Vagina (tissue), 2 donors: ENCODE measurements at regions not wholly inside any gene's neighbourhood (a gene's known extent, or its start where the extent isn't known, plus 50 kb on each side); places are given as distances from the start of the nearest gene placed in this dataset.

ENCODE experiments used
- DNase-seq, 2 donors: peaks; one replicate each; pipeline ENCODE4 v3.0.0-alpha.2; 2017; ENCODE audit errors: extremely low spot score in 2 of 2
- H3K27ac ChIP-seq: fragments of 200-600 bp; sonication (generic); one replicate; pipeline ENCODE4 v1.5.1; 2019
- H3K27me3 ChIP-seq: fragments of 200-600 bp; sonication (generic); one replicate; pipeline ENCODE4 v1.5.1; 2019
- H3K36me3 ChIP-seq, 2 donors: fragments of 200-600 bp; sonication (generic); one replicate each; pipeline ENCODE4 v1.5.1; 2017 to 2019
- H3K4me1 ChIP-seq: fragments of 200-600 bp; sonication (generic); one replicate; pipeline ENCODE4 v1.5.1; 2019
- H3K4me3 ChIP-seq, 2 donors: fragments of 200-600 bp; sonication (generic); 1 replicate in 1 of 2; 2 replicates in 1 of 2; pipeline ENCODE4 v1.5.1; 2016 to 2019
- H3K9me3 ChIP-seq: fragments of 200-600 bp; sonication (generic); one replicate; pipeline ENCODE4 v1.5.1; 2019
- POLR2A ChIP-seq, 2 donors: fragments of 450-650 bp; IDR thresholded peaks; one replicate each; pipeline ENCODE4 v1.6.1; 2017; ENCODE audit warnings: antibody characterized with exemption in 2 of 2, mild to moderate bottlenecking in 2 of 2, moderate library complexity in 2 of 2
- POLR2AphosphoS5 ChIP-seq, 2 donors: sonication (generic); formaldehyde crosslinking; IDR thresholded peaks; one replicate each; pipeline ENCODE4 v1.9.0; 2017; ENCODE audit warnings: antibody characterized with exemption in 2 of 2, mild to moderate bottlenecking in 2 of 2, low read depth in 1 of 2; ENCODE audit not compliant: insufficient read depth in 1 of 2
- intact Hi-C: fragments of 100-400 bp; cut with DNase I; formaldehyde crosslinking; loops from one replicate; pipeline ENCODE4 v1.15.1; 2023
- TF ChIP-seq, protein P1 (sequence below), 3 experiments: fragments of 450-650 bp in 2 of 3; fragments of 200-600 bp in 1 of 3; sonication (generic) in 1 of 3; IDR thresholded peaks; one replicate each; pipeline ENCODE4 v1.5.1; 2017 to 2019; ENCODE audit warnings: antibody characterized with exemption in 3 of 3, mild to moderate bottlenecking in 2 of 3, moderate library complexity in 2 of 3

DNA sequence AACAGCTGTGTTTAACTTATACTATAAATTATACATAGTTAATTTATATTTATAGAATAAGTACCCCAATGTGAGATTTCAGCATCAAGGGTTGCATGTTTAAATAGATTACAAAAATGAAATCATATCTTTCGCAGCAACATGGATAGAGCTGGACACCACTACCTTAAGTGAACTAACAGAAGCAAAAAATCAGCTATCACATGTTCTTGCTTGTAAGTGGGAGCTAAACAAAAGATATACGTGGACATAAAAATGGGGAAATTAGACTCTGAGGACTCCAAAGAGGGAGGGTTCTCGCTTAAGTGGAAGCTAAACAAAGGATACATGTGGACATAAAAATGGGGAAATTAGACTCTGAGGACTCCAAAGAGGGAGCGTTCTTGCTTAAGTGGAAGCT, 626.5 kb upstream of the DPPA4 start:
- Histone ChIP-seq H3K27ac (no peak overlapping the region), H3K9me3 (no peaks in the 10 kb centered on the region), H3K4me1 (no peaks in the 10 kb centered on the region), H3K4me3 (no peak overlapping the region), H3K36me3 (no peaks in the 10 kb centered on the region), H3K27me3 (no peaks in the 10 kb centered on the region)
- TF ChIP-seq, protein P1, sequence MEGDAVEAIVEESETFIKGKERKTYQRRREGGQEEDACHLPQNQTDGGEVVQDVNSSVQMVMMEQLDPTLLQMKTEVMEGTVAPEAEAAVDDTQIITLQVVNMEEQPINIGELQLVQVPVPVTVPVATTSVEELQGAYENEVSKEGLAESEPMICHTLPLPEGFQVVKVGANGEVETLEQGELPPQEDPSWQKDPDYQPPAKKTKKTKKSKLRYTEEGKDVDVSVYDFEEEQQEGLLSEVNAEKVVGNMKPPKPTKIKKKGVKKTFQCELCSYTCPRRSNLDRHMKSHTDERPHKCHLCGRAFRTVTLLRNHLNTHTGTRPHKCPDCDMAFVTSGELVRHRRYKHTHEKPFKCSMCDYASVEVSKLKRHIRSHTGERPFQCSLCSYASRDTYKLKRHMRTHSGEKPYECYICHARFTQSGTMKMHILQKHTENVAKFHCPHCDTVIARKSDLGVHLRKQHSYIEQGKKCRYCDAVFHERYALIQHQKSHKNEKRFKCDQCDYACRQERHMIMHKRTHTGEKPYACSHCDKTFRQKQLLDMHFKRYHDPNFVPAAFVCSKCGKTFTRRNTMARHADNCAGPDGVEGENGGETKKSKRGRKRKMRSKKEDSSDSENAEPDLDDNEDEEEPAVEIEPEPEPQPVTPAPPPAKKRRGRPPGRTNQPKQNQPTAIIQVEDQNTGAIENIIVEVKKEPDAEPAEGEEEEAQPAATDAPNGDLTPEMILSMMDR (IDR thresholded peaks at IDR 0.05), result no peak
- TF ChIP-seq POLR2A (IDR thresholded peaks at IDR 0.05) (no peak), POLR2AphosphoS5 (IDR thresholded peaks at IDR 0.05; ENCODE audit: insufficient read depth in 1 of 2, low read depth in 1 of 2) (no peak)
- intact Hi-C loops, result no loop called here
- no peak for DNase-seq

DNA sequence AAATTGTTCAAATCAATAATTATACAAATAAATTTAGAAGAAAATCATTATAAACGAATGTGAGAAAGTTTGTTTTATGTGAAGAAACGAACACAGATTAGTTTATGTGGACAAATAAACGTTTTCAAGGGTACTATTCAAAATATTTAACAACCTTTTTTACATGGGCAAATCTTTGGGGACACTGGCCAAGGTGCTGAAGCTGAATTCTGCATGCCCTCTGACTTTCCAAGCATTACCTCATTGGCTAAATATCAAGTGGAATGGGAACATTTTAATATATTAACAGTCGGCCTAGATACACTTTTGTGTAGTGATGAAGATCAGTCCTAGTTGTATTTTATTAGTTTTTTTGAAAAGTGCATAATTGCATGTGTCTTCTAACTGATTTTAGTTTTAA, 636.4 kb upstream of the DPPA4 start:
- no peak for TF ChIP-seq POLR2AphosphoS5 (IDR thresholded peaks at IDR 0.05; ENCODE audit: insufficient read depth in 1 of 2, low read depth in 1 of 2)
- TF ChIP-seq, protein P1 (IDR thresholded peaks at IDR 0.05), result no peak
- TF ChIP-seq POLR2A (IDR thresholded peaks at IDR 0.05), result no peak
- H3K4me1 ChIP-seq, result no peaks in the 10 kb centered on the region
- H3K4me3 ChIP-seq, result no peak overlapping the region
- no peak overlapping the region for H3K27ac ChIP-seq
- H3K27me3 ChIP-seq, result no peaks in the 10 kb centered on the region
- no peak for DNase-seq
- no peaks in the 10 kb centered on the region for H3K9me3 ChIP-seq
- no peaks in the 10 kb centered on the region for H3K36me3 ChIP-seq
- intact Hi-C loops, result no loop called here

GRCh38 chr3:109977897-109978296, 640.6 kb upstream of the DPPA4 start:
- no peak for TF ChIP-seq POLR2AphosphoS5 (IDR thresholded peaks at IDR 0.05; ENCODE audit: insufficient read depth in 1 of 2, low read depth in 1 of 2)
- TF ChIP-seq, protein P1 (IDR thresholded peaks at IDR 0.05), result no peak
- Histone ChIP-seq H3K9me3 (no peaks in the 10 kb centered on the region), H3K4me3 (no peak overlapping the region), H3K27ac (no peak overlapping the region), H3K4me1 (no peaks in the 10 kb centered on the region), H3K27me3 (no peaks in the 10 kb centered on the region), H3K36me3 (no peaks in the 10 kb centered on the region)
- DNase-seq, result no peak
- intact Hi-C loops, result no loop called here

DNA sequence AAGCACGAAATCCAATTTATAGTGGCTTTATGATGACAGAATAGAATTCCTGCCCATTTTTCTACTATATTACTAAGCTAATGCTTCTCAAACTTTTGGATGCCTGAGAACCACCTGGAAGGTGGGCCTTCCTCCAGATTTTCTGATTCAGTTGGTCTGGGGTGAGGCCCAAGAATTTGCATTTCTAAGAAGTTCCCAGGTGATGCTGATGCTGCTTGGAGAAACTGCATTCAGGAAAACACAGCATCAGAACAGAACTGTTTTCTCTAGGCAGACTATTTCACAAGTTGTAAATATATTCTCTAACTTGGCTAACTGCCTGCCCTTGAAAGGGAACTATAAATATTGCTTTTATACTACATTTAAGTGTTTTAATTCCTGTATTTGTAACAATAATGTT, 644.9 kb upstream of the DPPA4 start:
- no peak overlapping the region for H3K27ac ChIP-seq
- H3K4me3 ChIP-seq, result no peak overlapping the region
- no peak for DNase-seq
- no peaks in the 10 kb centered on the region for H3K4me1 ChIP-seq
- no peaks in the 10 kb centered on the region for H3K36me3 ChIP-seq
- intact Hi-C loops, result no loop called here
- no peak for TF ChIP-seq POLR2AphosphoS5 (IDR thresholded peaks at IDR 0.05; ENCODE audit: insufficient read depth in 1 of 2, low read depth in 1 of 2)
- TF ChIP-seq POLR2A (IDR thresholded peaks at IDR 0.05), result no peak
- TF ChIP-seq, protein P1 (IDR thresholded peaks at IDR 0.05), result no peak
- no peaks in the 10 kb centered on the region for H3K9me3 ChIP-seq
- H3K27me3 ChIP-seq, result no peaks in the 10 kb centered on the region

- intact Hi-C loops, result no loop called here
These were observed 647.6 kb upstream of the DPPA4 start for GRCh38 chr3:109984976-109985375.

More at GRCh38 chr3:109984976-109985375, 647.6 kb upstream of the DPPA4 start:
- H3K36me3 ChIP-seq, result no peaks in the 10 kb centered on the region
- no peak for DNase-seq
- no peak for TF ChIP-seq POLR2AphosphoS5 (IDR thresholded peaks at IDR 0.05; ENCODE audit: insufficient read depth in 1 of 2, low read depth in 1 of 2)
- TF ChIP-seq POLR2A (IDR thresholded peaks at IDR 0.05), result no peak
- TF ChIP-seq, protein P1 (IDR thresholded peaks at IDR 0.05), result no peak
- H3K4me3 ChIP-seq, result no peak overlapping the region
- no peak overlapping the region for H3K27ac ChIP-seq
- H3K9me3 ChIP-seq, result no peaks in the 10 kb centered on the region
- H3K27me3 ChIP-seq, result no peaks in the 10 kb centered on the region
- no peaks in the 10 kb centered on the region for H3K4me1 ChIP-seq
